HepG2 (cell line): ENCODE measurements at regions not wholly inside any gene's neighbourhood (a gene's known extent, or its start where the extent isn't known, plus 50 kb on each side); places are given as distances from the start of the nearest gene placed in this dataset.
A peak's percentile ranks its signal among the peaks of the same experiment; 100 is the strongest.

ENCODE experiments used
- CCAR2 ChIP-seq: fragments of 200-400 bp; formaldehyde crosslinking; optimal IDR thresholded peaks from 2 replicates; pipeline ENCODE3; 2018; ENCODE audit warnings: low read depth, mild to moderate bottlenecking, low read length, moderate library complexity
- DNMT1 ChIP-seq: sonication (generic); formaldehyde crosslinking; IDR thresholded peaks from 2 replicates; pipeline ENCODE4 v1.5.1; 2020; ENCODE audit warnings: mild to moderate bottlenecking, missing genetic modification reagents
- FOXO1 ChIP-seq: sonication (generic); formaldehyde crosslinking; IDR thresholded peaks from 2 replicates; pipeline ENCODE4 v1.4.0; 2020; ENCODE audit warnings: missing genetic modification reagents
- HNF4A ChIP-seq: sonication (generic); formaldehyde crosslinking; IDR thresholded peaks from 2 replicates; pipeline ENCODE4 v1.4.0; 2020; ENCODE audit warnings: missing genetic modification reagents
- HOXA3 ChIP-seq: sonication (generic); formaldehyde crosslinking; IDR thresholded peaks from 2 replicates; pipeline ENCODE4 v1.5.0; 2020; ENCODE audit warnings: missing genetic modification reagents
- HOXA9 ChIP-seq: sonication (generic); formaldehyde crosslinking; IDR thresholded peaks from 2 replicates; pipeline ENCODE4 v1.8.1; 2022; ENCODE audit warnings: missing genetic modification reagents, mild to moderate bottlenecking, moderate library complexity, borderline replicate concordance
- NR2C2 ChIP-seq: sonication (generic); formaldehyde crosslinking; IDR thresholded peaks from 2 replicates; pipeline ENCODE4 v1.4.0; 2020; ENCODE audit warnings: missing genetic modification reagents, mild to moderate bottlenecking, moderate library complexity, borderline replicate concordance
- REPIN1 ChIP-seq: sonication (generic); formaldehyde crosslinking; IDR thresholded peaks from 2 replicates; pipeline ENCODE4 v1.8.0; 2022; ENCODE audit warnings: missing genetic modification reagents, low read depth, mild to moderate bottlenecking, borderline replicate concordance
- SIN3B ChIP-seq: fragments of 150-350 bp; IDR thresholded peaks from 2 replicates; pipeline ENCODE4 v1.6.1; 2014; ENCODE audit warnings: low read length
- SMAD3 ChIP-seq: sonication (generic); formaldehyde crosslinking; IDR thresholded peaks from 2 replicates; pipeline ENCODE4 v1.4.0; 2020; ENCODE audit warnings: missing genetic modification reagents
- SRSF9 ChIP-seq: fragments of 200-400 bp; formaldehyde crosslinking; IDR thresholded peaks from 2 replicates; pipeline ENCODE4 v1.6.1; 2018; ENCODE audit warnings: borderline replicate concordance, mild to moderate bottlenecking, low read depth, low read length; ENCODE audit not compliant: insufficient read depth, poor library complexity, severe bottlenecking
- SYNCRIP ChIP-seq: fragments of 200-400 bp; formaldehyde crosslinking; IDR thresholded peaks from 2 replicates; pipeline ENCODE4 v1.6.1; 2018; ENCODE audit warnings: mild to moderate bottlenecking, low read depth, low read length; ENCODE audit not compliant: insufficient read depth
- ZFP90 ChIP-seq: sonication (generic); formaldehyde crosslinking; IDR thresholded peaks from 2 replicates; pipeline ENCODE4 v1.8.0; 2022; ENCODE audit warnings: missing genetic modification reagents, mild to moderate bottlenecking, inconsistent platforms, borderline replicate concordance
- ZMYM2 ChIP-seq: sonication (generic); formaldehyde crosslinking; IDR thresholded peaks from 2 replicates; pipeline ENCODE4 v1.8.0; 2022; ENCODE audit warnings: mild to moderate bottlenecking, missing genetic modification reagents
- ZNF530 ChIP-seq: sonication (generic); formaldehyde crosslinking; IDR thresholded peaks from 2 replicates; pipeline ENCODE4 v1.5.0; 2020; ENCODE audit warnings: low read depth, mild to moderate bottlenecking, missing genetic modification reagents
- ZNF552 ChIP-seq: sonication (generic); formaldehyde crosslinking; IDR thresholded peaks from 2 replicates; pipeline ENCODE4 v1.9.0; 2022; ENCODE audit warnings: missing genetic modification reagents, mild to moderate bottlenecking, borderline replicate concordance
- ZNF569 ChIP-seq: sonication (generic); formaldehyde crosslinking; IDR thresholded peaks from 2 replicates; pipeline ENCODE4 v1.5.0; 2020; ENCODE audit warnings: mild to moderate bottlenecking, missing genetic modification reagents, moderate library complexity, borderline replicate concordance
- ZNF747 ChIP-seq: sonication (generic); formaldehyde crosslinking; IDR thresholded peaks from 2 replicates; pipeline ENCODE4 v1.8.1; 2023; ENCODE audit warnings: missing genetic modification reagents, mild to moderate bottlenecking, borderline replicate concordance
- ZNF768 ChIP-seq: sonication (generic); formaldehyde crosslinking; IDR thresholded peaks from 2 replicates; pipeline ENCODE4 v1.4.0; 2020; ENCODE audit warnings: missing genetic modification reagents
- ZNF792 ChIP-seq: IDR thresholded peaks from 2 replicates; pipeline ENCODE4 v1.6.1; 2016
- TF ChIP-seq, protein P1 (sequence below): IDR thresholded peaks from 2 replicates; pipeline ENCODE4 v1.6.1; 2016; ENCODE audit warnings: low read depth, control low read depth
- TF ChIP-seq, protein P2 (sequence below): sonication (generic); formaldehyde crosslinking; IDR thresholded peaks from 2 replicates; pipeline ENCODE4 v1.4.0; 2020; ENCODE audit warnings: missing genetic modification reagents, mild to moderate bottlenecking, borderline replicate concordance
- TF ChIP-seq, protein P3 (sequence below), 2 experiments: sonication (generic) in 1 of 2; formaldehyde crosslinking in 1 of 2; IDR thresholded peaks; 2 replicates each; pipeline versions ENCODE4 v1.4.0 to v1.6.1; 2018 to 2020; ENCODE audit warnings: missing genetic modification reagents in 2 of 2, borderline replicate concordance in 1 of 2, low read depth in 1 of 2, mild to moderate bottlenecking in 1 of 2, missing biosample characterization in 1 of 2

DNA sequence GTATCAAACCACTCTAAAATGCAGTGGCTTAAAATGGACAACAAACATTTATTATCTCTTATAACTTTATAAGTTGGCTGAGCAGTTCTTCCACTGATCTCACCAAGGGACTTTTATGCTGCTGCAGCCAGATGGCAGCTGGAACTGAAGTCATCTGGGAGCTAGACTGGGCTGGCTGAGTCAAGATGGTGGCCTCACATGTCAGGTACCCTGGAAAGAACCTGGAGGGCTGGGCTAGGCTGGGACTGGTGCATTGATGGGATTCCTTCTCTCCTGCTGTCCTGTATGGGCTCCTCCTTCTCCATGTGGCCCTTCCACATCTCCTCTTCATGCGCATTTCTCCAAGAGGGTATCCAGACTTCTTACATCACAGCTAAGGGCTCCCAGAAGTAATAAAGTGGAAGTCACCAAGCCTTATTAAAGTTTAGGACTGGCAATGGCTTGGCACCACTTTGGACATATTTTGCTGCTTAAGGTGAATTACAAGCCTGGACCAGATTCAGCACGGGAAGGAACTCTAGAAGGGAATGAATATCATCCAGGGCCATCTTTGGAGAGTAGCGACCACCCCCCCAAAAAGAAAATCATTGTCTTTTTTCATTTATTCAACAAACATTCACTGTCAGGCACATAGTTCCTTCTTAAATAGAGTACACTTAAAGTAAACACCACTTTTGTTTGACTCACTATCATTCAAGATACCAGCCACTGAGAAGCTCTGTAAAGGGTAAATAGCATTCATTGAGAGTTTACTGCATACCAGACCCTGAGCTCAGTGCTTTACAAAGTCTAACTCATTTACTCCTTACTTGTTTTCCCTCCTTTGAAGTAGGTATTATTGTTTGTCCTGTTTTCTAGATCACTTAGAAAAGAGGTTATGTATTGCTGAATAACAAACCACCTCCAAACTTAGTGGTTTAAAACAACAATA lies 138.0 kb downstream of the ZFP36L2 start (continued):
- TF ChIP-seq ZNF569 (CRISPR knock-in tag) (no peak), HOXA9 (CRISPR knock-in tag) (no peak), ZNF792 (CRISPR knock-in tag) (peak; percentile 41; the same call in 1 of the 2 replicates), SYNCRIP (no peak), SRSF9 (no peak), NR2C2 (CRISPR knock-in tag) (no peak), FOXO1 (CRISPR knock-in tag) (peak; percentile 53; the same call in 1 of the 2 replicates), CCAR2 (no peak), ZNF552 (CRISPR knock-in tag) (no peak), ZMYM2 (CRISPR knock-in tag) (no peak), SIN3B (no peak), ZNF530 (CRISPR knock-in tag) (no peak), ZNF768 (CRISPR knock-in tag) (no peak), ZFP90 (CRISPR knock-in tag) (no peak), ZNF747 (no peak), HOXA3 (no peak), HNF4A (peak; percentile 70), REPIN1 (no peak; the same call in 1 of the 2 replicates), DNMT1 (CRISPR knock-in tag) (no peak), SMAD3 (CRISPR knock-in tag) (no peak)
- TF ChIP-seq, protein P1, sequence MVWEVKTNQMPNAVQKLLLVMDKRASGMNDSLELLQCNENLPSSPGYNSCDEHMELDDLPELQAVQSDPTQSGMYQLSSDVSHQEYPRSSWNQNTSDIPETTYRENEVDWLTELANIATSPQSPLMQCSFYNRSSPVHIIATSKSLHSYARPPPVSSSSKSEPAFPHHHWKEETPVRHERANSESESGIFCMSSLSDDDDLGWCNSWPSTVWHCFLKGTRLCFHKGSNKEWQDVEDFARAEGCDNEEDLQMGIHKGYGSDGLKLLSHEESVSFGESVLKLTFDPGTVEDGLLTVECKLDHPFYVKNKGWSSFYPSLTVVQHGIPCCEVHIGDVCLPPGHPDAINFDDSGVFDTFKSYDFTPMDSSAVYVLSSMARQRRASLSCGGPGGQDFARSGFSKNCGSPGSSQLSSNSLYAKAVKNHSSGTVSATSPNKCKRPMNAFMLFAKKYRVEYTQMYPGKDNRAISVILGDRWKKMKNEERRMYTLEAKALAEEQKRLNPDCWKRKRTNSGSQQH (CRISPR knock-in tag): no peak
- TF ChIP-seq, protein P2, sequence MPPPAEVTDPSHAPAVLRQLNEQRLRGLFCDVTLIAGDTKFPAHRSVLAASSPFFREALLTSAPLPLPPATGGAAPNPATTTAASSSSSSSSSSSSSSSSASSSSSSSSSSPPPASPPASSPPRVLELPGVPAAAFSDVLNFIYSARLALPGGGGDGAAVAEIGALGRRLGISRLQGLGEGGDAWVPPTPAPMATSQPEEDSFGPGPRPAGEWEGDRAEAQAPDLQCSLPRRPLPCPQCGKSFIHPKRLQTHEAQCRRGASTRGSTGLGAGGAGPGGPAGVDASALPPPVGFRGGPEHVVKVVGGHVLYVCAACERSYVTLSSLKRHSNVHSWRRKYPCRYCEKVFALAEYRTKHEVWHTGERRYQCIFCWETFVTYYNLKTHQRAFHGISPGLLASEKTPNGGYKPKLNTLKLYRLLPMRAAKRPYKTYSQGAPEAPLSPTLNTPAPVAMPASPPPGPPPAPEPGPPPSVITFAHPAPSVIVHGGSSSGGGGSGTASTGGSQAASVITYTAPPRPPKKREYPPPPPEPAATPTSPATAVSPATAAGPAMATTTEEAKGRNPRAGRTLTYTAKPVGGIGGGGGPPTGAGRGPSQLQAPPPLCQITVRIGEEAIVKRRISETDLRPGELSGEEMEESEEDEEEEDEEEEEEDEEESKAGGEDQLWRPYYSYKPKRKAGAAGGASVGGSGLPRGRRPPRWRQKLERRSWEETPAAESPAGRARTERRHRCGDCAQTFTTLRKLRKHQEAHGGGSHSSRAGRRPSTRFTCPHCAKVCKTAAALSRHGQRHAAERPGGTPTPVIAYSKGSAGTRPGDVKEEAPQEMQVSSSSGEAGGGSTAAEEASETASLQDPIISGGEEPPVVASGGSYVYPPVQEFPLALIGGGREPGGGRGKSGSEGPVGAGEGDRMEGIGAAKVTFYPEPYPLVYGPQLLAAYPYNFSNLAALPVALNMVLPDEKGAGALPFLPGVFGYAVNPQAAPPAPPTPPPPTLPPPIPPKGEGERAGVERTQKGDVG (CRISPR knock-in tag): no peak
- TF ChIP-seq, protein P3, sequence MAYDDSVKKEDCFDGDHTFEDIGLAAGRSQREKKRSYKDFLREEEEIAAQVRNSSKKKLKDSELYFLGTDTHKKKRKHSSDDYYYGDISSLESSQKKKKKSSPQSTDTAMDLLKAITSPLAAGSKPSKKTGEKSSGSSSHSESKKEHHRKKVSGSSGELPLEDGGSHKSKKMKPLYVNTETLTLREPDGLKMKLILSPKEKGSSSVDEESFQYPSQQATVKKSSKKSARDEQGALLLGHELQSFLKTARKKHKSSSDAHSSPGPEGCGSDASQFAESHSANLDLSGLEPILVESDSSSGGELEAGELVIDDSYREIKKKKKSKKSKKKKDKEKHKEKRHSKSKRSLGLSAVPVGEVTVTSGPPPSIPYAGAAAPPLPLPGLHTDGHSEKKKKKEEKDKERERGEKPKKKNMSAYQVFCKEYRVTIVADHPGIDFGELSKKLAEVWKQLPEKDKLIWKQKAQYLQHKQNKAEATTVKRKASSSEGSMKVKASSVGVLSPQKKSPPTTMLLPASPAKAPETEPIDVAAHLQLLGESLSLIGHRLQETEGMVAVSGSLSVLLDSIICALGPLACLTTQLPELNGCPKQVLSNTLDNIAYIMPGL (CRISPR knock-in tag; IDR thresholded peaks at IDR 0.05; ENCODE audit: borderline replicate concordance in 1 of 2, low read depth in 1 of 2): no peak; a peak in 1 of 4 replicates
